GM19372 (cell line): ENCODE measurements at regions not wholly inside any gene's neighbourhood (a gene's known extent, or its start where the extent isn't known, plus 50 kb on each side); places are given as distances from the start of the nearest gene placed in this dataset.

Experiments used
- ATAC-seq: cut with Tn5 transposase; IDR thresholded peaks from one replicate; pipeline ENCODE4 v1.9.1; 2021; ENCODE audit warnings: mild to moderate bottlenecking, low read depth, moderate library complexity; ENCODE audit not compliant: unreplicated experiment

- ATAC-seq = no peak
Observed at GRCh38 chr9:108681851-108682590, 173.8 kb downstream of the ACTL7B start.

- ATAC-seq = no peak
Observed at GRCh38 chr9:108680946-108681345, 174.8 kb downstream of the ACTL7B start.

GRCh38 chr9:108677776-108678175 lies 178.0 kb downstream of the ACTL7B start:
- ATAC-seq = no peak

- ATAC-seq = no peak
Observed at GRCh38 chr9:108676355-108676754, 179.4 kb downstream of the ACTL7B start.

- no peak for ATAC-seq
Observed at GRCh38 chr9:108675708-108676107, 180.1 kb downstream of the ACTL7B start.

GRCh38 chr9:108674766-108675530 lies 180.8 kb downstream of the ACTL7B start:
- ATAC-seq = no peak

GRCh38 chr9:108673386-108673785 lies 182.4 kb downstream of the ACTL7B start:
- no peak for ATAC-seq

GRCh38 chr9:108672475-108673190 lies 183.2 kb downstream of the ACTL7B start:
- no peak for ATAC-seq

GRCh38 chr9:108671794-108672193 lies 184.0 kb downstream of the ACTL7B start:
- no peak for ATAC-seq

- ATAC-seq = no peak
Observed at GRCh38 chr9:108671176-108671575, 184.6 kb downstream of the ACTL7B start.

GRCh38 chr9:108668938-108669335 lies 186.8 kb downstream of the ACTL7B start:
- no peak for ATAC-seq

- no peak for ATAC-seq
Observed at GRCh38 chr9:108668191-108668937, 187.4 kb downstream of the ACTL7B start.

- no peak for ATAC-seq
Observed at GRCh38 chr9:108666240-108666784, 189.5 kb downstream of the ACTL7B start.

- ATAC-seq = no peak
Observed at GRCh38 chr9:108665521-108666239, 190.1 kb downstream of the ACTL7B start.

- no peak for ATAC-seq
Observed at GRCh38 chr9:108664309-108665255, 191.2 kb downstream of the ACTL7B start.

- ATAC-seq = no peak
Observed at GRCh38 chr9:108663422-108663821, 192.4 kb downstream of the ACTL7B start.

GRCh38 chr9:108662956-108663355 lies 192.8 kb downstream of the ACTL7B start:
- no peak for ATAC-seq

- no peak for ATAC-seq
Observed at GRCh38 chr9:108662091-108662875, 193.5 kb downstream of the ACTL7B start.
